Astrocyte (in vitro differentiated cells and primary cell): ENCODE measurements at regions not wholly inside any gene's neighbourhood (a gene's known extent, or its start where the extent isn't known, plus 50 kb on each side); places are given as distances from the start of the nearest gene placed in this dataset.
"Not testable (repeated sequence)": the region's sequence is repeated elsewhere in the genome, so short reads cannot be mapped to it uniquely, and the experiment has no call there.

Experiments used
- DNase-seq: peaks from one replicate; pipeline ENCODE4 v3.0.0-alpha.2; 2010; ENCODE audit warnings: low read depth
- FAIRE-seq: peaks from 2 replicates; lab custom pipeline; 2011; peaks lifted over from hg19 to GRCh38; lab: Jason Lieb, UNC
- H2AFZ ChIP-seq: 2 replicates; pipeline ENCODE4 v1.6.0; 2012; ENCODE audit warnings: low read depth, low read length, inconsistent platforms
- H3K27ac ChIP-seq: 2 replicates; pipeline ENCODE4 v1.5.1; 2011; ENCODE audit warnings: low read depth, low read length, inconsistent platforms
- H3K27me3 ChIP-seq: 2 replicates; pipeline ENCODE4 v1.6.0; 2011; ENCODE audit warnings: low read length, inconsistent platforms; ENCODE audit not compliant: insufficient read depth
- H3K36me3 ChIP-seq: 2 replicates; pipeline ENCODE4 v1.5.1; 2011; ENCODE audit warnings: low read length, inconsistent platforms; ENCODE audit not compliant: insufficient read depth
- H3K4me1 ChIP-seq: 2 replicates; pipeline ENCODE4 v1.5.1; 2011; ENCODE audit warnings: low read length, inconsistent platforms; ENCODE audit not compliant: insufficient read depth
- H3K4me2 ChIP-seq: 2 replicates; pipeline ENCODE4 v1.6.0; 2012; ENCODE audit warnings: low read length, inconsistent platforms
- H3K4me3 ChIP-seq: 2 replicates; pipeline ENCODE4 v1.5.1; 2011; ENCODE audit warnings: low read depth, mild to moderate bottlenecking, low read length, inconsistent platforms; ENCODE audit not compliant: insufficient read depth
- H3K79me2 ChIP-seq: 2 replicates; pipeline ENCODE4 v1.6.0; 2012; ENCODE audit warnings: mild to moderate bottlenecking, low read length, inconsistent platforms; ENCODE audit not compliant: insufficient read depth
- H3K9ac ChIP-seq: 2 replicates; pipeline ENCODE4 v1.6.0; 2012; ENCODE audit warnings: mild to moderate bottlenecking, low read length, inconsistent platforms
- H3K9me3 ChIP-seq: 2 replicates; pipeline ENCODE4 v1.5.1; 2012; ENCODE audit warnings: low read depth, mild to moderate bottlenecking, low read length, inconsistent platforms; ENCODE audit not compliant: insufficient read depth
- H4K20me1 ChIP-seq: 2 replicates; pipeline ENCODE4 v1.6.0; 2012; ENCODE audit warnings: low read length, inconsistent platforms; ENCODE audit not compliant: insufficient read depth
- H3K27ac Mint-ChIP-seq: one replicate; pipeline ENCODE4 v1.8.0; 2021; ENCODE audit warnings: mild to moderate bottlenecking, mixed read lengths; ENCODE audit not compliant: unreplicated experiment
- H3K27me3 Mint-ChIP-seq: one replicate; pipeline ENCODE4 v1.8.0; 2021; ENCODE audit warnings: low read depth, mixed read lengths; ENCODE audit not compliant: unreplicated experiment
- H3K36me3 Mint-ChIP-seq: one replicate; pipeline ENCODE4 v1.8.0; 2021; ENCODE audit warnings: low read depth, mixed read lengths; ENCODE audit not compliant: unreplicated experiment
- H3K4me1 Mint-ChIP-seq: one replicate; pipeline ENCODE4 v1.8.0; 2021; ENCODE audit warnings: low read depth, mixed read lengths; ENCODE audit not compliant: unreplicated experiment
- H3K4me3 Mint-ChIP-seq: one replicate; pipeline ENCODE4 v1.8.0; 2021; ENCODE audit warnings: mild to moderate bottlenecking, moderate library complexity, mixed read lengths; ENCODE audit not compliant: unreplicated experiment
- H3K9me3 Mint-ChIP-seq: one replicate; pipeline ENCODE4 v1.8.0; 2021; ENCODE audit warnings: mild to moderate bottlenecking, mixed read lengths; ENCODE audit not compliant: unreplicated experiment

DNA sequence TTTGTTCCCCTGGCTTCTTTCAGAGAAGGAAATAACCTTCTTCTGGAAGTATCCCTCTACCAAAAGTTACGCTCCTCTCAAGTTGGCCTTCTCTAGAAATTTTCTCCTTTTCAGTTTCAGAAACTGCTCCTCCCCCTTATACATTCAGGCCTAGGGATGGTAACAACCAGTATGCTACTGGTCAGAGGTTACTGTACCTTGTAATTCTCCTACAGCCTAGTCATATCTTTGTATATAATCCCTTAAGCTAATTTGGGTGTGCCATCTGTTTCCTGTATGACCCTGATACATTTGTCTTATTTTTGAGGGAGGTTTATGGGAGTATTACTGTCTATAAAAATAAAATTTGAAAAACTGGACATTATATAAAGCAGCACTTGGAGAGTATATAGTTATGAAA, 98.0 kb upstream of the NOTCH2NLA start:
- H3K27ac ChIP-seq, H3K4me1 ChIP-seq, H4K20me1 ChIP-seq, H3K9me3 Mint-ChIP-seq, H3K27me3 ChIP-seq, H3K4me3 ChIP-seq, H3K36me3 Mint-ChIP-seq, H3K4me3 Mint-ChIP-seq, H3K79me2 ChIP-seq, DNase-seq, H3K36me3 ChIP-seq, H3K9me3 ChIP-seq, FAIRE-seq, H3K27me3 Mint-ChIP-seq, H3K27ac Mint-ChIP-seq, H2AFZ ChIP-seq, H3K4me1 Mint-ChIP-seq, H3K4me2 ChIP-seq, H3K9ac ChIP-seq: not testable (repeated sequence)

DNA sequence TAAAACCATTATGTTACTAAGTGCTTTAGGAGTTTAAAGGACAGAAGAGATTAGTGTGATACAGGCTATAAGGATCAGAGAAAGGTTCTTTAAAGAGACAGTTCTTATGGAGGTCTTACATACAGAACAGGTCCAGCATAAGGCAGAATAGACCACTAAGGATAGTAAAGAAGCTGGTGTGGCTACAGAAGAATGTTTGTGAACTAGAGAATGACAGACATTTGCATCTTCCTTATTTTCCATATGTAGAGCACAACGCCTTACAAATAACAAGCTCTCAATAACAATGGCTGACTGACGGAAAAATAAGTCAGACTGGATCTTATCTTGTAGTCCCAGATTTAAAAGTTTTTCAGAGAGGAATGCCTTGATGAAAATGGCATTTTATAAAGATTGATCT, 95.6 kb upstream of the NOTCH2NLA start:
- not testable (repeated sequence) for H3K36me3 Mint-ChIP-seq, H3K9me3 ChIP-seq, H3K27ac Mint-ChIP-seq, H3K4me3 ChIP-seq, FAIRE-seq, H3K4me1 ChIP-seq, H3K27me3 Mint-ChIP-seq, DNase-seq, H3K4me1 Mint-ChIP-seq, H2AFZ ChIP-seq, H3K4me2 ChIP-seq, H3K4me3 Mint-ChIP-seq, H3K79me2 ChIP-seq, H3K27ac ChIP-seq, H4K20me1 ChIP-seq, H3K27me3 ChIP-seq, H3K9me3 Mint-ChIP-seq, H3K36me3 ChIP-seq, H3K9ac ChIP-seq

GRCh38 chr1:146323302-146323701, 94.5 kb upstream of the NOTCH2NLA start:
- not testable (repeated sequence) for H2AFZ ChIP-seq, FAIRE-seq, H3K27ac Mint-ChIP-seq, H3K9me3 ChIP-seq, H4K20me1 ChIP-seq, H3K27me3 ChIP-seq, H3K9ac ChIP-seq, H3K79me2 ChIP-seq, H3K4me3 ChIP-seq, H3K36me3 ChIP-seq, H3K36me3 Mint-ChIP-seq, H3K4me1 Mint-ChIP-seq, H3K4me1 ChIP-seq, DNase-seq, H3K27me3 Mint-ChIP-seq, H3K9me3 Mint-ChIP-seq, H3K4me2 ChIP-seq, H3K4me3 Mint-ChIP-seq, H3K27ac ChIP-seq

DNA sequence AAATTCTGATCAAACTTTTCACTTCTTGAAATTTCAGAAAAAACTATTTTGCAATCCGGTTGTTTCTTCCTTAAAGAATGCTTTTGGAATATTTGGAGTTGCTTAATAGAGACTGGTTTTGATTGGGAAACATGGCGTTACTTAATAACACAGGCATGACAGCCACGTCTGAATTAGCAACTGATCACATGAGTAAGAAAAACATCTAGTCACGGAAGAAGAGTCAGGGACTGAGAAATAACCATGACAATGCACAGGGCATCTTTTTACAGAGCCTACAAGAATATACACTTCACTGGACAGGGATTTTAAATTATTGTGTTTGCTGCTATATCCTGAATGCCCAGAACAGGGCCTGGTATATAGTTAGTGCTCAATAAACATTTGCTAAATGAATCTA, 94.1 kb upstream of the NOTCH2NLA start:
- not testable (repeated sequence) for H4K20me1 ChIP-seq, H3K27ac Mint-ChIP-seq, H3K9me3 ChIP-seq, H3K4me1 Mint-ChIP-seq, H3K27ac ChIP-seq, DNase-seq, H3K4me3 ChIP-seq, H3K9me3 Mint-ChIP-seq, H3K36me3 ChIP-seq, H3K4me1 ChIP-seq, H2AFZ ChIP-seq, H3K4me2 ChIP-seq, H3K27me3 ChIP-seq, H3K9ac ChIP-seq, H3K27me3 Mint-ChIP-seq, H3K36me3 Mint-ChIP-seq, H3K4me3 Mint-ChIP-seq, H3K79me2 ChIP-seq, FAIRE-seq

DNA sequence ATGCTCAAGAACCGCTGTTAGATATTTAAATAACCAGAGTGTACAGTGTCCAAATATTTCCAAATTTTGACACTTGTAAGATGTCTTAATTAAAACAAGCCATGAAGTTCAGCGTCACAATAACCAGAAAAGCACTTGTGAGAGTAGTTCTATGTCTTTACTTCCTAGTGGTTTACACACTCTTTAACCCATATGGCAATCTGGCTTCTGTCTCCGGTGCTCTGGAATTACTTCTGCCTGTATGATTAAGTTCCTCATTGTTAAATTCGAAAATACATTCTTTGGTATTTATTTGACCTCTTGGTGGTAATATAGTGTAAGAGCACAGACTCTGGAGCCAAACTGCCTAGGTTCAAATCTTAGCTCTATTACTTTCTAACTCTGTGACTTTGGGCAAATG, 89.9 kb upstream of the NOTCH2NLA start:
- H3K79me2 ChIP-seq, H3K36me3 ChIP-seq, H3K27ac ChIP-seq, H4K20me1 ChIP-seq, H3K4me1 Mint-ChIP-seq, H3K4me3 Mint-ChIP-seq, H3K4me2 ChIP-seq, H2AFZ ChIP-seq, H3K27me3 ChIP-seq, H3K27me3 Mint-ChIP-seq, DNase-seq, H3K27ac Mint-ChIP-seq, H3K4me1 ChIP-seq, H3K4me3 ChIP-seq, H3K9me3 ChIP-seq, H3K36me3 Mint-ChIP-seq, H3K9me3 Mint-ChIP-seq, FAIRE-seq, H3K9ac ChIP-seq: not testable (repeated sequence)

GRCh38 chr1:146317785-146318184, 89.0 kb upstream of the NOTCH2NLA start:
- not testable (repeated sequence) for DNase-seq, FAIRE-seq, H3K4me1 Mint-ChIP-seq, H3K4me3 ChIP-seq, H4K20me1 ChIP-seq, H3K27me3 Mint-ChIP-seq, H3K9me3 Mint-ChIP-seq, H3K27ac ChIP-seq, H3K4me2 ChIP-seq, H3K27ac Mint-ChIP-seq, H3K79me2 ChIP-seq, H3K36me3 Mint-ChIP-seq, H3K9ac ChIP-seq, H3K36me3 ChIP-seq, H2AFZ ChIP-seq, H3K4me3 Mint-ChIP-seq, H3K9me3 ChIP-seq, H3K4me1 ChIP-seq, H3K27me3 ChIP-seq
